Ovary (tissue), 3 donors: ENCODE measurements at regions not wholly inside any gene's neighbourhood (a gene's known extent, or its start where the extent isn't known, plus 50 kb on each side); places are given as distances from the start of the nearest gene placed in this dataset.

Source experiments
- CTCF ChIP-seq, 3 donors: fragments of 450-650 bp in 2 of 3; fragments of 200-600 bp in 1 of 3; IDR thresholded peaks; one replicate each; pipeline versions ENCODE4 v1.5.1 to v1.8.0; 2016 to 2022; ENCODE audit warnings: antibody characterized with exemption in 3 of 3, mild to moderate bottlenecking in 1 of 3
- EP300 ChIP-seq: sonication (generic); formaldehyde crosslinking; IDR thresholded peaks from one replicate; pipeline ENCODE4 v1.6.1; 2017; ENCODE audit warnings: antibody characterized with exemption
- POLR2A ChIP-seq: fragments of 450-650 bp; IDR thresholded peaks from one replicate; pipeline ENCODE4 v1.6.1; 2017; ENCODE audit warnings: antibody characterized with exemption, mild to moderate bottlenecking, moderate library complexity
- donor health status: DM: no; HTN: no; CAD: no.

GRCh38 chr16:73464834-73465233 is 416.9 kb upstream of the ZFHX3 start:
- TF ChIP-seq CTCF (IDR thresholded peaks at IDR 0.05) (no peak), EP300 (no peak), POLR2A (no peak)
